GM23338 (cell line): ENCODE measurements at regions not wholly inside any gene's neighbourhood (a gene's known extent, or its start where the extent isn't known, plus 50 kb on each side); places are given as distances from the start of the nearest gene placed in this dataset.

Experiments
- ETS1 ChIP-seq: IDR thresholded peaks from 2 replicates; pipeline ENCODE4 v1.6.1; 2016; ENCODE audit warnings: antibody characterized with exemption
- NANOG ChIP-seq: IDR thresholded peaks from 2 replicates; pipeline ENCODE4 v1.6.1; 2016; ENCODE audit warnings: antibody characterized with exemption, borderline replicate concordance
- POLR2AphosphoS5 ChIP-seq: IDR thresholded peaks from 2 replicates; pipeline ENCODE4 v1.6.1; 2016; ENCODE audit warnings: antibody characterized with exemption, low read depth
- REST ChIP-seq: IDR thresholded peaks from one replicate; pipeline ENCODE4 v1.6.1; 2018; ENCODE audit warnings: antibody characterized with exemption; ENCODE audit not compliant: unreplicated experiment
- STAT1 ChIP-seq: IDR thresholded peaks from one replicate; pipeline ENCODE4 v1.6.1; 2016; ENCODE audit warnings: antibody characterized with exemption; ENCODE audit not compliant: unreplicated experiment
- ZNF114 ChIP-seq: fragments of 250-450 bp; sonication (Bioruptor Pico); IDR thresholded peaks from 2 replicates; pipeline ENCODE4 v1.5.0; 2020; ENCODE audit warnings: mild to moderate bottlenecking, moderate library complexity
- ZNF462 ChIP-seq: fragments of 250-450 bp; sonication (Bioruptor Pico); IDR thresholded peaks from 2 replicates; pipeline ENCODE4 v1.5.0; 2020; ENCODE audit warnings: mild to moderate bottlenecking, moderate library complexity

- TF ChIP-seq ZNF462: no peak
- TF ChIP-seq ZNF114 (CRISPR knock-in tag): no peak
- TF ChIP-seq ETS1: no peak
- no peak for TF ChIP-seq NANOG
- TF ChIP-seq POLR2AphosphoS5: no peak
- TF ChIP-seq STAT1: no peak
- TF ChIP-seq REST: no peak
Measured at GRCh38 chr3:113156816-113157333, 54.5 kb upstream of the BOC start (continued).
